Inferior parietal cortex (tissue), 1 donor: ENCODE measurements at regions not wholly inside any gene's neighbourhood (a gene's known extent, or its start where the extent isn't known, plus 50 kb on each side); places are given as distances from the start of the nearest gene placed in this dataset.

Experiments used
- DNase-seq: peaks from one replicate; pipeline ENCODE4 v3.0.0-alpha.2; 2016; ENCODE audit errors: extremely low spot score

GRCh38 chr6:55696501-55696900 is 117.5 kb upstream of the HMGCLL1 start:
- DNase-seq, result no peak

GRCh38 chr6:55696041-55696440 is 117.0 kb upstream of the HMGCLL1 start:
- DNase-seq, result no peak

GRCh38 chr6:55694759-55695158 is 115.8 kb upstream of the HMGCLL1 start:
- DNase-seq, result no peak

GRCh38 chr6:55694148-55694547 is 115.2 kb upstream of the HMGCLL1 start:
- no peak for DNase-seq

GRCh38 chr6:55679503-55679902 is 100.5 kb upstream of the HMGCLL1 start:
- DNase-seq, result no peak

GRCh38 chr6:55678330-55679224 is 99.6 kb upstream of the HMGCLL1 start:
- DNase-seq, result no peak

GRCh38 chr6:55676736-55677135 is 97.7 kb upstream of the HMGCLL1 start:
- no peak for DNase-seq

- DNase-seq, result no peak
Measured at GRCh38 chr6:55675941-55676340, 96.9 kb upstream of the HMGCLL1 start.

GRCh38 chr6:55674672-55675071 is 95.7 kb upstream of the HMGCLL1 start:
- no peak for DNase-seq

GRCh38 chr6:55670850-55671413 is 91.9 kb upstream of the HMGCLL1 start:
- DNase-seq, result no peak

- DNase-seq, result no peak
Measured at GRCh38 chr6:55669028-55669427, 90.0 kb upstream of the HMGCLL1 start.

GRCh38 chr6:55668591-55668990 is 89.6 kb upstream of the HMGCLL1 start:
- DNase-seq, result no peak

- DNase-seq, result no peak
Measured at GRCh38 chr6:55667341-55667740, 88.3 kb upstream of the HMGCLL1 start.

GRCh38 chr6:55666606-55667225 is 87.7 kb upstream of the HMGCLL1 start:
- DNase-seq, result no peak

GRCh38 chr6:55666037-55666436 is 87.0 kb upstream of the HMGCLL1 start:
- no peak for DNase-seq

GRCh38 chr6:55664591-55665587 is 85.9 kb upstream of the HMGCLL1 start:
- DNase-seq, result no peak

- no peak for DNase-seq
Measured at GRCh38 chr6:55663914-55664313, 84.9 kb upstream of the HMGCLL1 start.

GRCh38 chr6:55659304-55659703 is 80.3 kb upstream of the HMGCLL1 start:
- DNase-seq, result no peak

- DNase-seq, result no peak
Measured at GRCh38 chr6:55654445-55654844, 75.5 kb upstream of the HMGCLL1 start.

GRCh38 chr6:55652429-55652828 is 73.4 kb upstream of the HMGCLL1 start:
- DNase-seq, result no peak

- DNase-seq, result no peak
Measured at GRCh38 chr6:55651015-55651414, 72.0 kb upstream of the HMGCLL1 start.

GRCh38 chr6:55643861-55644260 is 64.9 kb upstream of the HMGCLL1 start:
- peak; percentile 45 for DNase-seq
